ENCODE measurements at regions not wholly inside any gene's neighbourhood (a gene's known extent, or its start where the extent isn't known, plus 50 kb on each side); places are given as distances from the start of the nearest gene placed in this dataset.
A peak's percentile ranks its signal among the peaks of the same experiment; 100 is the strongest.

- DNase-seq = no peak
Measured at GRCh38 chr17:70608193-70608592, 438.9 kb downstream of the KCNJ2 start.

GRCh38 chr17:70608957-70609356 is 439.6 kb downstream of the KCNJ2 start:
- DNase-seq = no peak

GRCh38 chr17:70609566-70609965 is 440.2 kb downstream of the KCNJ2 start:
- no peak for DNase-seq

- DNase-seq = no peak
Measured at GRCh38 chr17:70610161-70610560, 440.8 kb downstream of the KCNJ2 start.

GRCh38 chr17:70613681-70614080 is 444.3 kb downstream of the KCNJ2 start:
- no peak for DNase-seq

GRCh38 chr17:70615831-70616230 is 446.5 kb downstream of the KCNJ2 start:
- no peak for DNase-seq

GRCh38 chr17:70618641-70619040 is 449.3 kb downstream of the KCNJ2 start:
- DNase-seq = no peak

- DNase-seq = no peak
Measured at GRCh38 chr17:70621566-70621965, 452.2 kb downstream of the KCNJ2 start.

- DNase-seq = peak; percentile 41
Measured at GRCh38 chr17:70622368-70623260, 453.3 kb downstream of the KCNJ2 start.

GRCh38 chr17:70624211-70624610 is 454.9 kb downstream of the KCNJ2 start:
- no peak for DNase-seq

GRCh38 chr17:70629902-70630301 is 460.6 kb downstream of the KCNJ2 start:
- no peak for DNase-seq

- DNase-seq = peak; percentile 39
Measured at GRCh38 chr17:70636517-70637133, 467.3 kb downstream of the KCNJ2 start.

GRCh38 chr17:70642059-70642458 is 472.7 kb downstream of the KCNJ2 start:
- DNase-seq = no peak

GRCh38 chr17:70644096-70644495 is 474.8 kb downstream of the KCNJ2 start:
- DNase-seq = no peak

- DNase-seq = no peak
Measured at GRCh38 chr17:70646673-70647072, 477.3 kb downstream of the KCNJ2 start.

GRCh38 chr17:70648166-70648565 is 478.8 kb downstream of the KCNJ2 start:
- DNase-seq = no peak

GRCh38 chr17:70653850-70654249 is 484.5 kb downstream of the KCNJ2 start:
- no peak for DNase-seq

- DNase-seq = no peak
Measured at GRCh38 chr17:70654706-70655105, 485.4 kb downstream of the KCNJ2 start.

GRCh38 chr17:70655176-70655958 is 486.0 kb downstream of the KCNJ2 start:
- peak; percentile 61 for DNase-seq

- no peak for DNase-seq
Measured at GRCh38 chr17:70658317-70658716, 489.0 kb downstream of the KCNJ2 start.

GRCh38 chr17:70658840-70659239 is 489.5 kb downstream of the KCNJ2 start:
- no peak for DNase-seq

- DNase-seq = peak; percentile 78
Measured at GRCh38 chr17:70661342-70662222, 492.2 kb downstream of the KCNJ2 start.
